ENCODE measurements at regions not wholly inside any gene's neighbourhood (a gene's known extent, or its start where the extent isn't known, plus 50 kb on each side); places are given as distances from the start of the nearest gene placed in this dataset.

DNA sequence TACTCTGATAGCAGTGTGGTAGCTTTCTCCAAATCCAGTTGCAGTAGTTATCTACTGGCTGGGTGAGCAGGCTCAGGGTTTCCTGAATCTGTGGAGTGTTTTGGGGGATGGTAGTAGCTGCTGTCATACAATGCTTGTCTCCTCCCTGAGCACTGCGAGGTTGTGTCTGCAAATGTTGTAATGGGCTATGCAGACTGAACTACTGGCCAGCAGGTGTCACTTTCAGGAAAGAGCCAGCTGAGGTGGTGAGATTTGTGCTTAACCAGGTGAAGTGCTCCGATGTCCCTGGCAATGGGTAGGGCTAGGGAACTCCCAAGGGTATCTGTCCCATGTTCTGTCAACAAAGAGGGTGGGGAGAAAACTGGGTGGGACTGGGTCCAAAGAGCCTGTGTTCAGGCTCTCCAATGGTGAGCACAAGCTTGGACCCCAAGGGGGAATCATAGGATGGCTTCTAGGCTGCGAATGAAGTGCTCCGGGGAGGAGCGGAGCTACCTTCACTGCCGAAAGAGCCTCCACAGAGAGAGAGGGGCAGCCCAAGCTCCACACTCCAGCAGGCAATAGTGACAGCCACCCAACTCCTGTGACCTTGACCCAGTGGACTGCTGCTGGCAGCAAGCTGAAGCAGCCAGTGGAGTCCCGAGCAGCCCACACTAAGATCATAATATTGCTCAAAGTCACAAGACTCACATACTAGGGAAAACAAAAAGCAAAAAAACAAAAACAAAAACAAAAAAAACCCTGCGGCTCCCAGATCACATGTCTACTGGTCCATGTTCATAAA lies 1324.0 kb upstream of the USP15 start:
- DNase-seq: no peak

DNA sequence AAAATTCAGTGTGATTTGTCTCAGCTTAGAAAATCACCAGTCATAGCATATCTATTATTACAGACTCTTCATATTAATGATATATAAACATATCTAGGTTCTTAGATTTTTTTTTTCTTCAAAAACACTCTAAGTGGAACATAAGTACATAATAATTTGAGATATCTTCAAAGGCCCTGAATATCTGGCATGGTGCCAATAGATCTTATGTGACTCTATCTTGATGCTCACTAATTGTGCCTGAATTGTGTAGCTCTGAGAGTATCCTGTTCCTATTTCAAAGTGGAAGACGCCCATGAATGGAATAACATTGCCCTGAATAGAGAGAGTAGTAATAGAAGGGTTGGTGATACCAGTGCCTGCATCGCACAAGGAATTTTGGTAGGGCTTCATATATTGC lies 1312.7 kb upstream of the USP15 start:
- DNase-seq: no peak

DNA sequence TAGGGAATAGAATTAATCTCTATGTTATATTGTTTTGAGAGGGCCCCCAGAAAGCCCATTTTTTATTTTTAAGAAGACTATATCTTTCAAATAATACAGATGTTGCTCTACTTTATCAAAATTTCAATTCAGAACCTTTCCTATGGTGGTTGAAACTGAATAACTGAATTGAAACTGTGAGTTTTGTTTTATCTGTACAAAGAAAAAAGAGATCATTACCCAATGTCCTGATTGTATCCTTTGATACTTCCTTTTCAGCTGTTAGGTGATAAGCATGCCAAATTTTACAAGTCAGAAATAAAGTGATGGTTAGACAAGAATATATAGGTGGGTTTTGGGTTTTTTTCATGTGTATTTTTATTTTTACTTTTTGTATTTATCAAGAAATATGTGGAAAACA lies 1293.1 kb upstream of the USP15 start:
- no peak for DNase-seq

DNA sequence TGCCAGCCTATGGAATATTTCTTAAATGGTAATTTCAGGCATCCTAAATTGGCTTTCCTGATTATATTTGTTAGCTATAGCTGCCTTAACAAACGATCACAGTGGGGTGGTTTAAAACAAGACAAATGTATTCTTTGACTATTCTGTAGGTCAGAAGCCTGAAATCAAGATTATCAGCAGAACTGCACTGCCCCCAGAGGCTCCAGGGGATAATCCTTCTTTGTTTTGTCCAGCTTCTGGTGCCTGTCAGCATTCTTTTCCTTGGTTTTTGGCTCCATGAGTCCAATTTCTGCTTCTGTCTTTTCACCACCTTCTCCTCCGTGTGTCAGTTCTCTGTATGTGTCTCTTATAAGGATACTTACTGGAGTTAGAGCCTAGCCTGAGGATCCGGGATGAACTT lies 1282.2 kb upstream of the USP15 start:
- no peak for DNase-seq

DNA sequence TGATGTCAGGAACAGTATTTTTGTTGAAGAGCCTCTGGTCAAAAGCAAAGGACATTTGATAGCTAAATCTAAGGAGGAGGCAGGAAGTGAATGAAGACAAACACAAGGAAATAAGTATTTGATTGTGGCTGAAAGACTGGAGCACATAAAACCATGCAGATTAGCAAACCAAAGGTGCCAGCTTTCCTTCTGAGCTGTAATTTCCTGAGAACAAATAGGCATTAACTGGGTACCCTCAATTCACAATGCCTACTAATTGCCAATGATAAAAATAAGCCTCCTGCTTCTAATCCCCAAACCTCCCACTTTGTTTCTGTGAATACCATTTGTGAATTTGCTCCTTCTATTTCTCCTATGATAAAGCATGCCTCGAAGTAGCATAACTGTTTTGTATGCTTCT lies 1279.6 kb upstream of the USP15 start:
- DNase-seq: no peak

DNA sequence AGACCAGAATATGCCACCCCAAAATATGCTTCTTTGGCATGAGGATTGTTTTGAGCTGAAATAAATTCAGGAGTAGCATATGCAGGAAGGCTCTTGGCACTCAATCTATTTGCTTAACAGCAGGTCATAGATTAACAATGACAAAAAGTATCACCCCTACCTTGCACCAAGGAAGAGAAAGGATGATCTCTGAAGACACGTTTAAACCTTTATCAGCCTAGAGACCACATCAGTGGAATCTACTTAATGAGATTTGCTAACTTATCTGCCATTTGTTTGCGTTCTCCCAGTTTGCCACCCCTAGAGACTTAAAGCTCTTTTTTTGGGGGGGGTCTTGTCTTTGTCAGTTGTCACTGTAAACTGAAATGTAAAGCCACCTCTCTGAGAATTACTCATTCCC lies 1278.7 kb upstream of the USP15 start:
- DNase-seq: no peak

DNA sequence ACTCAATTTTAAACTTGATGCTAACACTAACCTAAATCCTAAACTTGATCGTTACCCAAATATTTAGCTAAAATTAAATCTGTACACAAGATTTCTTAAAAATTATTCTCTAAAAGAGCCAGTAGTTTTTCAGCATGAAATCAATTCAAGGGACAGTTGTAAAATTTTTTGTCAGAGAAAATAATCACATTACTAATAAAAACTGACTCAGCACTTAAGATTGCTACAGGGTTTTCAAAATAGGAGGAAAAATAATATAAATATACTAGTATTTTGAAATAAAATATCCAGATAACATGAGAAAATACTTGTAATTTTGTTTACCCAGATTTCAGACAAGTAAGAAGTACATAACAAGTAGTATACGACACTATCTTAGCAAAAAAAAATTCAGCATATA lies 1268.1 kb upstream of the USP15 start:
- no peak for DNase-seq

DNA sequence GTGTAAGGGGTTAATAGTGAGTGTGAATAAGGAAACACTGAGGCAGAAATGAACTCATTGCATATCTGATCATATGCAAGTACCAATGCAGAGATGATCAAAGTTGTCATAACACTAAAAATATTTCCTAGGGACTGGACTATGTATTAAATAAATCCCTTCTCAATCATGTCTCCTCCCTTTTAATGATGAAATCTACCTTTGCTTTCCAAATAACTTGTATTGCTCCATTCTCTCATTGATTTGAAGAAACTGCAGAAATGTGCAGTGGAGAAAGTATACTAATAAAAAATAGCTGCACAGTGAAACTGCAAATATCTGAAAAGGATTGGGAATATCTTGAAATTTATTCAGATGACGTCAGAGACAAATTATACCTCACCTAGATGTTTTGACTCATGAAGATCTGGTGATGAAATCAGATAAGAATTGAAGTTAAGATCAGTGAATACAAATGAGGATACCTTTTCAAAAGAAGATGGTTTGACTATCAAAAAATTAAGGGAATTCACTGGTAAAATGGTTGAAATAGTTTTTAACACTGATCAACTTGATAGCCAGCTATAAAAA lies 1264.9 kb upstream of the USP15 start:
- DNase-seq: no peak

DNA sequence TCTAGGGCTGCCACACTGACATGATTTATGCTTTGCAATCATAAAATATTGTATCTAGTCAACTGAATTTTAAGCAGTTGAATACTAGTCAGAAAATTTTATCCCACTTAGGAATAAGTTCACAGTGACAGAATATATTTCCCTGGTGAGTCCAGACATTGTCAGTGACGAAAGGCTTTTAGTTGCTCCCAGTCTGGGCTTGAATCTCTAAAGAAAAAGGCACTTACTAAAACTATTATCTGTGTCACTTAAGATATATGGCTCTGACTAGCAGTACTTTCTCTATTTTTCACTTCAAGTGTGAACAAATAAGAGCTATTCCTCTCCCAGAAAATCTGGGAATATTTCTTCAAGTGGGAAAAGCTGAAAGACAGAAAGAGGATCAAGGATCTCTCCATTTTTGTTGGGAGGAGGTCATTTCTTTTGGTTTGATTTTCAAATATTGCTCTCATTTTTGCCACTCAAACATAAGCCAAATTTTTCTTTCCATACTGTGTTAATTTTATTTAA lies 1262.3 kb upstream of the USP15 start:
- no peak for DNase-seq

DNA sequence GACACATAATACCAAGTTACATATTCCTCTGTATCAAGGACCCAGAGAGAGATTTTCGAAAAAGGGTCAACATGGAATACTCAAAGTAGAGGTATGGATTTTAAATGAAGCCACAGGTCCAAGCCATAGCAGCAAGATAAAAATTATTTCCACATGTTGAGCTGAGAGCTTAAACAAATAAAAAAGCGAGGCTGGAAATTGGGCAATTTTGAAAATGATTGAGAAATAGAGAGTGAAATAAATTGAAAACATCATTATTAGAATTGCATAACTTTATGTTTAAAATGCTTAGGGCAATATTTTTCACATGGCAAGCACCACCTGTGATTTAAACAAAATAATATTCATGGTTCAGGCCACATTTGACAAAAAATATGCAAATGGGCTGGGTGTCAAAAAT lies 1251.0 kb upstream of the USP15 start:
- DNase-seq: no peak

DNA sequence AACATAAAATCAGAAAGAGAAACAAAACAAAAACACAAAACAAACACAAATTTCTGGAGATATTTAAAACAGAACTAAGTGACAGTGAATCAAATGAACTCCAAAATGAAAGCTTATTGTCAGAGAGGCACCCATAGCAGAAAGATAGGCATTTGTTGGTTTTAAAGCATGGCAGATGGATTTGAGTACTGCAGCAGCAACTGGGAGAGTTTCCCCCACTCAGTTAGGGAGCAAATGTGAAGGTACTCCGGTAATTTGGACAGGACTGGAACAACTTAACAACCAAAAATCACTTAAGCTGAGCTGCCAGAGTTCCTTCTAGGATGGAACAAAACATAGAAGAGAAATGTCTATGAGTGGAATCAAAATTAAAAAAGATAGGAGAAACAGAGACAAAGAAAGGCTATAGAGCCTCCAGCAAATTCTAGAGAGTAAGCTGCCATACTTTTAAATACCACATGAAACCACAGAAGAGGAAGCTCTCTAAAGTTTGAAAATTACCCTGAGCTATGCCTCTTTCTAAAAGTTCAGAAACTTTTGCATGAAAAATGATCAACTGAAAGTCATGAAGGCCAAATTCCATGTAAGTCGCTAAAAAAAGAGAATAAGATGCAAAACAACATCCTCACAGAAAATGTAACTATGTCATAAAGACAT lies 1248.3 kb upstream of the USP15 start:
- DNase-seq: no peak

DNA sequence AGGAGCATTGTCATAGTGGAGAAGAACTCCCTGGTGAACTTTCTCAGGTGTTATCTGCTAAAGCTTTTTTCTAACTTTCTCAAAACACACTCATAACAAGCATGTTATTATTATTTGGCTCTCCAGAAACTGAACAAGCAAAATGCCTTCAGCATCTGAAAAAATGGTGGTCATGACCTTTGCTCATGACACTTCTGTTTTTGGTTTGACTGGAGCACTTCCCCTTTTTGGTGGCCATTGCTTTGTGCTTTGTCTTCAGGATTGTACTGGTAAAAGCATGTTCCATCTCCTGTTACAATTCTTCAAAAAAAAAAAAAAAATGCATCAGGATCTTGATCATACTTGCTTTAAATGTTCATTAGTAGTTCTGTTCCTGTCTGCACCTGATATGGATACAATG lies 1241.6 kb upstream of the USP15 start:
- DNase-seq: no peak

DNA sequence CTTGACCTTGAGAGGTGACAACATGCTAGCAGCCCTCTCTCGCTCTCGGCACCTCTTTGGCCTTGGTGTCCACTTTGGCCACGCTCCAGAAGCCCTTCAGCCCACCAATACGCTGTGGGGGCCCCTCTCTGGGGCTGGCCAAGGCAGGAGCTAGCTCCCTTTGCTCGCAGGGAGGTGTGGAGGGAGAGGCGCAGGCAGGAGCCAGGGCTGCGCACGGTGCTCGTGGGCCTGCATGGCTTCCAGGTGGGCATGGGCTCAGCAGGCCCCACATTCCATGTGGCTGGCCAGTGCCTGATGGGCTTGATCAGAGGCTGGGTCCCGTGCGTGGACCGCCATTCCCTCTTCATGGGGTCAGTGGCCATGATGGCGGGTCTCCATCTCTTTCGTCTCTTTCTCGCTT lies 1237.0 kb upstream of the USP15 start:
- DNase-seq: no peak

DNA sequence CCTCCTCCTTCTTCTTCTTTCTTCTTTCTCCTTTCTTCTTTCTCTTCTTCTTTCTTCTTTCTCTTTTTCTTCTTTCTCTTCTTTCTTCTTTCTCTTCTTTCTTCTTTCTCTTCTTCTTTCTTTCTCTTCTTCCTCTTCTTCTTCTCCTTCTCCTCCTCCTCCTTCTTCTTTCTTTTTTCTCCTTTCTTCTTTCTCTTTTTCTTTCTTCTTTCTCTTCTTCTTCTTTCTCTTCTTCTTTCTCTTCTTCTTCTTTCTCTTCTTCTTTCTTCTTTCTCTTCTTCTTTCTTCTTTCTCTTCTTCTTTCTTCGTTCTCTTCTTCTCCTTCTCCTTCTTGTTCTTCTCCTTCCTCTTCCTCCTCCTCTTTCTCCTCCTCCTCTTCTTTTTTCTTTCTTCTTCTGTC lies 1230.7 kb upstream of the USP15 start:
- DNase-seq: no peak

DNA sequence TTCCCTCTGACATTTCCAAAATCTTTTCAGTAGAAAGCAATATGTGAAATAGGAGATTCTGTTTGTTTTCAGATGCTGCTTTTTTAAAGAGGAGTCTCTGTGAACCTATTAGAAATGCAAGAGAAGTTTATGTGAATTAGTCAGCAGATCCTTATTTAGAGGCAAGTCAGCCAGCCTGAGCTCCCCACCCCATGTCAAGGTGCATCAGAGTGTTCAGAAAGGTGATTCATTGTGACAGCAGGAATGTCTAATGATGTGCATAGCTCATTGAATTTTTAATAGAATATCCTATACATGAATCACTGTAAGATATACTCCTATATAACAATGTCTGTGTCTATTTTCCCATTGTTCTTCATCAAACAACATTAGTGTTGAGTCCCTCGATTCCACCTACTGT lies 1222.4 kb upstream of the USP15 start:
- DNase-seq: no peak

DNA sequence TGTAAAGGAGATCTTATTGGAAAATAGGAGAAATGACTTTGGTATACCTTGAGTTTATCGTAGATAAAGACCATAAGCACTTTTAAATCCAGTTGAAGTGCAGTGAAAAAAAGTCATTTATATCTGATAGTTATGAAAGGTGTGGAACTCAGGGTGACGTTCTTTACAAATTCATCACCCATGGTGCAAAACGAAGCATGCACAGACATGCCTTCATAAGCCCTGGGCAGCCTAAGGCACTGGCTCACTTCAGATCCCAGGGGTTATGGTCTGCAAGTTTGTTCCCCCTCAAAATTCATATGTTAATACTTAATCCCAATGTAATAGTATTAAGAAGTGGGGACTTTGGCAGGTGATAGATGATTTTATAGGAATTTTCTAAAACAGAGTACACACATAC lies 1216.4 kb upstream of the USP15 start:
- no peak for DNase-seq

DNA sequence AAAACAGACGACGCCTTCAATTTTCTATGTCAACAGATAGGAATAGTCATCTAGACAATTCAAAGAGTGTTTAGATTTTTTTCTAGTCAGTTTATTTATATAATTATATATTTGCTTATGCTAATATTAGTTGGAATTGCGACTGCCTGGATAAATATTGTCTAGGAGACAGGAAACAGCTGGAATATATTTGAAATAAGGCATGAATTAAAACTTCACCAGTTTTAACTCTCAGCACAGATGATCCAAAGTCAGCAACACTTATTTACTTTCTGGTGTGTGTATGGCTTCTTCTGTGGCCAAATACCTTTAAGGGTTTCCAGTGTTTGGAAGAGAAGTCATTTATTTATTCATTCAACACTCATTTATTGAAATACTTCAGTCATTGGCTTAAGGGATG lies 1215.4 kb upstream of the USP15 start:
- DNase-seq: no peak

DNA sequence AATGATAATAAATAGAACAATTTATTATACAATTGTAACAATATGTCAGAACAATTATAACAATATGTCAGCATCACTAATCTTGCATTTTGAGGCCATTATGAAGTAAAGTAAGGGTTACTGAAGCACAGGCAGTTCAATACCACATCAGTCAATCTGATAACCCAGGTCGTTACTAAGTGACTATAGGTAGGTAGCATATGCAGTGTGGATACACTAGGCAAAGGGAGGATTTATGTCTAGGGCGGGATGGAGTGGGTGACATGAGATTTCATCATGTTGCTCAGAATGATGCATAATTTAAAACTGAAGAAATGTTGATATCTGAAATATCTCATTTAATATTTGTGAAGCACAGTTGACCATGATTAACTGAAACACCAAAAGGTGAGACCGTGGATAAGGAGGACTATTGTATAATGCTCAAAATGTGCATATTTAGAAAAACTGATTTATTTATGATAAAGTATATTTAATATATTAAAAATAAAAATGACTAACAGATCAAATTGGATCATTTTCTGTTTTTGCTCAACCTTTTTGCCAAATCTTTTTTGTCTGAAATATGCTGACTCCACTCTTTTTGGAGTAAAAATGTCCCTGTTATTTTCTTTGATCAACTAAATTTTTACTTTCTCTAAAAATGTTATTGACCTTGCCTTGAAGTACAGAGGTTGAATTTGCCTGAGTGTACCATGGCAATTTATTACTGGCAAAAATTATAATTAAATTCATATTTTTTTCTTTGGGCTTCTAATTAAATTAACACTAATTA lies 1189.4 kb upstream of the USP15 start:
- no peak for DNase-seq

DNA sequence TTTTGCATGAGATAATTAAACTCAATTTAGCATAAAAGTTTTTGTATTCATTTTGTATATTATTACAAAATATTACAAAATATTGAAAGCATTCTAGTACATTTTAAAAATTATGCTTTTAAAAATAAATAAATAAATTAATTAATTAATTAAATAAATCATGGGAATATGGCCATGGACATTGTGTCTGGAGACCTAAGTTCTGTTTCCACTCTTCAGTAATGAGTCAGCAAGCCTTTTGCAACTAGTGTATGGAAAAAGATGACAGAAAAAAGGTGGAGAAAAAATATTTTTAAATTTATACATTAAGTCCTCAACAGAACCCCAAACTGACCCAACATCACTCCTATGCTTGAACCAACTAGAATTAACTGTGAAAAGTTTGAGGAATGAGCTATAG lies 1187.5 kb upstream of the USP15 start:
- no peak for DNase-seq

DNA sequence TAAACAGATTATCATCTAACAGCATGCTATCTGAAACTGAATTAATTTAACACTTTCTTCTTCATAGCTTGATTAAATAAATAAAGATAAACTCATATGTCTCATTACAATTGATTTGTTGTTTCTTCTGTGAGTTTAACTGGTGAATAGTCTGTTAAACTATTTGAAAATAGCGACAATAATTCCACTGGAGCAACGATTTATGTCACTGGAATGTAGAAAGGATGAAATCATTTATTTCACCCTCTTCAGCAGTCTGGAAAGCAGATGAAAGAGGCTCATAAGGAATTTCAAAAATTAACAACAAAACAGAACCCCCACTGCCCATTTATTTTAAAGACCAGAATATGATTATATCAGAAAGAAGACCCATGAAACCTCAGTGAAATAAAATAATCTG lies 1165.1 kb upstream of the USP15 start:
- DNase-seq: no peak

DNA sequence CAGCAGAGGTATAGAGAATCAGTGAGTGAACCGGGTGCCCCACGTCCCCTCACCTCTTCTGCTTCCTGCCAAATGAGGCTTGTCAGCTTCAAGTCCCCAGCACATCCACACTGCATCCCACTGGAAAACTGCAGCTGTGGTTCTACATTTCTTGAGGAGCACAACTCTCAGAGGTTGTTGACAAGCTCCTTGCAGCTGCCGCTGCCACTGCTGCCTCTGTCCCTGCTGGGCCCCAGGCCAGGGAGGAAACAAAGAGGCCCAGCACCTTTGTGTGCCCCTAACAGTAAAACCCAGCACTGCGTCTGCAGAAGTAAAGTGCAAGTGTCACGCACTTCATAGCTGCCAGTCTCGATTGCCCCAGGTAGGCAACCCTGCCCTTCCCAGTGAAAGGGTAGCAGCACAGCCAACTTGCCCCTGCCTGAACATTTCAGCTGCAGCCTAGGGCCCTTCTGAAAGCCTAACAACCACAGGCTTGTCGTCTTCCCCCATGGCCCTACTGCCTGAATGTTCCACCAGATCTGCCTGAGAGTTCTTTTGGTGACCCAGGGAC lies 1162.1 kb upstream of the USP15 start:
- no peak for DNase-seq

DNA sequence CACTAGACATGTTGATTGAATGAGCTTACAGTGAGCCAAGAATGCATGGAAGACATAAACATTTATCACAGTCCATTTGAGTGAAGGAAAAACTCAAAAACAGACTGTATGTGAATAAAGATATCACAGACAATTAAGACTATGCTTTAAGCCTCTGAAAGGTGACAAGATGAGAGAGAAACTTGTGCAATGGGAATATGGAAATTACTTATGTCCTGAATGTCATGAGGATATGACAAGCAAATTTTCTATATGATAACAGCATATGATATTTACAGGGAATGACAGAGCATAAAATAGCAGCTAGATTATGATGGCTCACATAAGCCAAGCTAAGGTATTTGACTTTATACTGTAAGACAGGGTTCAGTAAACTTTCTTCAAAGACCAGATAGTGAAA lies 1153.1 kb upstream of the USP15 start:
- no peak for DNase-seq

DNA sequence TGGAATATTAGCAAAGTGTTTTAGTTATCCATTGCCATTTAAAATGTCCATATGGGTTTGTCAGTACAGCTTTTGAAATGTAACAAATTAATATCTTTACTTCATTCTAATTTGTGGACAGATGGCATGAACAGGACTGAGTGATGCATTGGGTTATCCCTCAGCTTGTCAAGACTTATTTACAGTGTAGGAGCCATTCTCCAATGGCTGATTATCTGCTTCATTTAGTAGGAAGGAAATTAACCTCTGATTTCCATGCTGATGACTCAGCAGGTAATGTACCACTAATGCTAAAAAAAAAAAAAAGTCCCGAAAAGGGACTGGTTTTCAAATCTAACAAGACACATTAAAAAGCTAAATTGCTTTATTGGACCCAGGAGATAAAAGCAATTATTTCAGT lies 1149.0 kb upstream of the USP15 start:
- no peak for DNase-seq
